HG02973 (cell line): ENCODE measurements at regions not wholly inside any gene's neighbourhood (a gene's known extent, or its start where the extent isn't known, plus 50 kb on each side); places are given as distances from the start of the nearest gene placed in this dataset.

Source experiments
- ATAC-seq: cut with Tn5 transposase; IDR thresholded peaks from one replicate; pipeline ENCODE4 v1.9.1; 2021; ENCODE audit warnings: moderate library complexity; ENCODE audit not compliant: unreplicated experiment

DNA sequence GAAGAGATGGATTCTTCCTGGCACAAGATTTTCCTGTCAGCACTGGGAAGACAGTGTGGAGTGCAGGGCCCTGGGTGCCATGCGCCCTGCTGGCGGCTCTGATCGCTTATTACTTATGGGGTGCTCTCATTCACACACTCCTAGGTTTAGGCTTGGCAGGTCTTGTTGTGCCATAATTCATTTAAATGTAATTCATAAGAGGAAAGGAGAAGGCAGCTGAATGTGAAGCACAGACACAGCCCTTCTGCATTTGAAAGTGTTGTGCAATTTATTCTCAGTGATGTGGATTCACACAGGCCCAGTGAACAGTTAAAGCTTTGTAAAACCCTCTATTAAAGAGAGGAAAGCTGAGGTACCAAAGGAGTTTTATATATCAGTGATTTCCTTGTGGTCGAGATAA is 249.7 kb downstream of the C4orf33 start:
- no peak for ATAC-seq

GRCh38 chr4:129346036-129346435 is 250.1 kb downstream of the C4orf33 start:
- ATAC-seq, result no peak

- ATAC-seq, result no peak
Measured at GRCh38 chr4:129346734-129347133, 250.8 kb downstream of the C4orf33 start.

- ATAC-seq, result no peak
Measured at GRCh38 chr4:129350834-129351721, 255.1 kb downstream of the C4orf33 start.

DNA sequence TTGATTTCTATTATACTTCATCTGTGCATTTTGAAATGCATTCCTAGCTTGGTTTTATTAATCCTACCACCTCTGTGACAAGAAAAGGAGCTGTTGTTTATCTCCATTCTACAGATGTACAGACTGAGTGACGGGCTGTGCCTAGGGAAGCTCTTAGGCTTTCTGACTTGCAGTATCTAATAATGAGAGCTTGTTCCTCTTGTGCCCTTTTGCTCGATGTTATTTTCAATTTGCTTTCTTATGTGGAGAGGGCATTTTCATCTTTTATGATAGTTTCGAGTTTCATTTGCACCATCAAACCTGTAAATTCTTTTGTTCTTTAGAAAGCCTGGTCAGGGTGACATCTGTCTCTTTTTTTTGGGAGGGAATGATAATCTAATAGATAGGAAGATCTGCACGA is 256.5 kb downstream of the C4orf33 start:
- ATAC-seq, result no peak

GRCh38 chr4:129353490-129353889 is 257.5 kb downstream of the C4orf33 start:
- no peak for ATAC-seq

DNA sequence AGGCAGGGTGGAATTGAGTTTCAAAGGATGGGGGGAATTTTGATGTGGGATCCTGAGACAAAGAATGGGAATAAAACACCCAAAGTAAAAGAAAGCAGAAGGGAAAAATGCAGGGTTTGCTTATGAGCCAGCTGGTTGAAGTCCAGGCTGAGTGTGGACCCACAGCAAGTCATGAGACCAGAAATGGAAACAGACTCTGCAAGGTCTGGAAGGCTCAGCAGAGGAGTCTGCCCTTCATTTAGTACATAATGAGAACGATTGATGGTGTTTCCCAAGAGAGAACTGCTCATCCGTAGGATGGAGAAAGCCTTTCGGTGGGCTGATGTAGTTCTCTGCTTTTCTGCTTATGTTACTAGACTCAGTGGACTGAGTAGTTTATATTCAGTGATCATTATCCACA is 259.1 kb downstream of the C4orf33 start:
- ATAC-seq, result no peak

DNA sequence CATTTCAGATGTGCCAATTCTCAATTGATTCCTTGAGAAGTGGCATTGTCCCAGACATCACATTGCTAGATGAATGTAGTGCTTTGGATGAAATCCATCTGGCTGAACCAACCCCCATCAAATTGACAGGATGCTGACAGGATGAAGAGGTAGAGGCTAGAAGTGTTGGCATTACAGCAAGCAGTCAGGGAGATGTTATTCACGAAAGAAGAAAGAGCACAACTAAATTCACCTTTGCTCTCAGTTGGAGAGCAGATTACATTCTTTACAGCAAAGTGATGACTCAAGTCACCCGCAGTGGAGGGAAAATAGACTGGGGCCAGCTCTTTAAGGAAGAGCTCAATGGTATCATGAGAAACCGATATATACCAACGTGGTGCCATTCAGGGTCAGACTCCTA is 259.6 kb downstream of the C4orf33 start:
- ATAC-seq, result no peak

GRCh38 chr4:129358571-129358970 is 262.6 kb downstream of the C4orf33 start:
- ATAC-seq, result no peak

DNA sequence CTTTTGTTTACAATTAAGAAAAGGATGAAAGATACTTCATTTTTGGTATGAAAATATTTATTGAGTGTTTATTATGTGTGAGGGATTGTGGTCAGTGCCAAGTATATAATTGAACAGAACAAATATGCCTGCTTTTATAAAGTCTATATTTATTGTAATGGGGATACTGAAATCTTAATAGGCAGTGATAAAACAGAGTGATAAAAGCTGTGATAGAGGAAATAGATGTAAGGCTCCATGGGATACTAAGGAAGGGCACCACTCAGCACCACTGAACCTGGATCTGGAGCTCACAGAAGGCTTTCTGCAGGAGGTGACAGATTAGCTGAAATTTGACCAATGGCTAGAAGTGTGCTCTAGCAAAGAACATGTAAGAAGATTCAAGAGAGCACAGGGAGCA is 263.5 kb downstream of the C4orf33 start:
- no peak for ATAC-seq

DNA sequence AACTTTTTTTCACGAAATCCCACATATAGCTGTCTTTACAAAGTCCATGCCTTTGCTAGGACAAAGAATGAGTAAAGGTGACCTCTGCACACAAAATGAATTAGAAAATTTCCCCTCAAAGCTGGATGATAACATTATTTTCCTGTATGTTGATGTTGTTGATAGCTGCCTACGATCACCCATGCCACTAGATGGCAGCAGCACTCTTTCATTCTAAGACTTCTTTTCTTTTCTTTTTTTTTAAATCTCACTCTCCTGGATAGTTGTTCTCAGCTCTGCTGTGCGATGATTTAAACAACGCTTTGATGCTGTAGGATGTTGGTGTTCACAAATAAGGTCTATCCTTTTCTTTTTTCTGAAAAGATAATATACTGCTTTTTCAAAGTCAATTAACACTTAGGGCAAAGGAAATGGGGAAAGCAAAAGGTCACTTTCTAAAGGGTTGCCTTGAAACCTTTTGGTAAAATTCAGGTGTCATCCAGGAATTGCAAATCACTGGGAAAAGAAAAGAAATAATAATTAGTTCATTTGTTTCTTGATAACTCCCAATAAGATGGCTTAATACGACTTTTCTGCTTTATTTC is 266.8 kb downstream of the C4orf33 start:
- peak; percentile 71 for ATAC-seq

DNA sequence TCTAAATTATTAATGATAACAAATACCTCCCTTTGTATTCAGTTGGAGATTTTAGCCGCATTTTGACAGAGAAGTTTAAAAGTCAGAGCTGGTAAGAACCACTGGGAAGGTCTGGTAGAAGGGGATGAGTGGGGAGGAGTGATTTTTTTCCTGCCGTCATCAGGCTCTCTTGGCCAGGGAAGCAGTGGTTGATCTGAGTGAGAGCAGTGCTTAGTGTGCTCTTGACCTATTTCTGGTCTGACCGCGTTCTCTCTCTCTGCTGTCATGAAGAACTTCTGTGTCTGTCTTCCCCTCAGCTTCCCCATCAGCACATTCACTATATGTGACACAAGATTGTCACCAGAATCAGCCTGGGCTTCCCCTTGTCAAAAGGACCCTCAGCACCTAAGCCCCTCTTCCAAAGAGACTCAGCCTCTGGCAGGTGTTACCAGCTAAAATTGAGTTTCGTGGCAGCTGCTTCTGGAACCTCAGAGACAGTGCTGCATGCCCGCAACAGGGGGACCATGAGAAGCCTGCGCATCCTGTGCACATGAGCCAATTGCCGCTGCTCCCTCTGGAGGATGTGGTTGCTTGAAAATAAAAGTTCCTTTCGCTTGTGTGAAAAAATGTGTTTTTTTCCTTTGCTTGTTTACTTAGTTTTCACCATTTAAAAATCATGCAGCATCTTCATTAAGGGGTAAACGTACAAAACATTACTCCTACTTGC is 268.9 kb downstream of the C4orf33 start:
- ATAC-seq, result no peak

GRCh38 chr4:129369361-129370010 is 273.5 kb downstream of the C4orf33 start:
- no peak for ATAC-seq

DNA sequence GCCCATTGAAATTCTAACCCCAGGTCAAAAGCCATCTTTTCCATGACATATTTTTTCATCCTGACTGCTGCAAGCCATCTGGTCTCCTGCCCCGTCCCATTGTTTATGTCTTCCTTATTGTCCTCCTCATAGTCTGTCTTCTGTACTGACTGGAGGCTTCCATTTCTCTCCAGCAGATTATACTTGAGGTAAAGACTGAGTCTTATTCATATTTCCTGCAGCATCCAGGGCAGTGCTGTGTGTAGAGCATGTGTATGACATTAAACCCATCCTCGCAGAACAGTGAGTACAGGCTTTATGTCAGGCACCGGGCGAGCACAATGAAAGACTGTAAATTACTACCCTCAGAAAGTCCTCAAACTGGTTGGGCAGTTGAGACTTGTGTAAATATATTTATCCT is 275.1 kb downstream of the C4orf33 start:
- no peak for ATAC-seq

- no peak for ATAC-seq
Measured at GRCh38 chr4:129371926-129372325, 276.0 kb downstream of the C4orf33 start.

DNA sequence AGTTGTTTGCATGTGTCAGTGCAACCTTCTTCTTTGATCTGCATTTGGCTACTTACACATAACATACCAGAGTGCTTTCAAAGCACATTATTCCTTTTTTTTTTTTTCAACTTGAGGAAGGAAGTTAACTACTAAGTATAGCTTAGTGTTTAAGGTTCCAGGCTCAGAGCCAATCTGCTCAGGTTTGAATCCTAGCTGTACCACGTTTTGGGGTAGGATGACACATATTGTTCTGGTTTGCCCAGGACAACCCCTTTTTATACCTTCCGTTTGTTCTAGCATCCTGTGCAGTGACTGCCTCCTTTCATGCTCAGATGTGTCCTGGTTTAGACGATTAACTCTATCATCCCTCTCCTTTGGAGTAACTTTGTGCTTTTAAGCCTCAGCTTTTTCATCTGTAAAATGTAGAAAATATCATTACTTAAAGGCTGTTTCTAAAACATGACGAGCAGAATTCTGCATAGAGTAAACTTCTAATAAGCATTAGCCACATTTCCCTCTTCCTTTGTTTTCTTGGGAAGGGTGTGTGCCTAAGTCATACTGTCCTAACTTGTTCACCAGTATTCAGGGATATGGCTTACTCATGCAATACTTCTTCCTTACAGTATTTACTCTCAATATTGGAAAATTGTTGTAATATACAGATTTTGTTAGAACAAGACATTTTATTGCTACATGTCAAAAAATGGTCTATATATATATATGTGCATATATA is 281.3 kb downstream of the C4orf33 start:
- ATAC-seq, result no peak

DNA sequence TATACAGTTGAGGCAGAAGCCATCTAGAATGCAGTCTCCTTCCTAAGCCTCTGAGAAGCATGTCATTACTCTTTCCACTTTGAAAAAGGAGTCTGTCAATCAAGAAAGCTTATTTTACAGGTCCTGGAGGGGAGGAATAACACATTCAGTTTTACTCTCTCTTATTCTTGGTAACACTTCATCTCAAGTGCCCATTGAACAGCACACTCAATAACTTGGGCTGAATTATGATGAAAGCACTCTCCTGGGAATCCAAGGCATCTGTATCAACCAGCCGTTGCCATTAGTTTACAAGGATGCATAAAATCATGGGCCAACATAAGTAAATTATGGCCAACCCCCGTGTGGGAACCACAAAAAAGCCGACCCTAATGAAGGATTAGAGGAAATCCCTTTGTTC is 282.4 kb downstream of the C4orf33 start:
- no peak for ATAC-seq

GRCh38 chr4:129379429-129379828 is 283.5 kb downstream of the C4orf33 start:
- no peak for ATAC-seq

DNA sequence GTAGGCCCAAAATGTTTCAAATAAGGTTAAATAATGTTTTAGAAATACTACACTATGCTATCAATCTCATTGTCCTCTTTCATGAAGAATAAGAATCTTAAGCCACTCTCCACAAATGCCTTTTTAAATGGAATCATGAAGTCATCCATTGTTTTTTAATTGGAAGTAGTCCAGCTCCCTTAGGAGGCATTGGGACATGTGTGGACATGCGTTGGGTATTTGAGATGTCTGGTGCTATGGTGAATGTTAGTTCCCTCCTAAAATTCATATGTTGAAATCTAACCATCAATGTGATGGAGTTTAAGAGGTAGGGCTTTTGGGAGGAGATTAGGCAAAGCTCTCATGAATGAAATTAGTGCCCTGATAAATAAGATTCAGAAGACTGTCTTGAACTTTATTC is 289.0 kb downstream of the C4orf33 start:
- ATAC-seq, result no peak

GRCh38 chr4:129387666-129388065 is 291.7 kb downstream of the C4orf33 start:
- no peak for ATAC-seq

GRCh38 chr4:129393976-129394375 is 298.0 kb downstream of the C4orf33 start:
- no peak for ATAC-seq
